Erythroblast (primary cell): ENCODE measurements at regions not wholly inside any gene's neighbourhood (a gene's known extent, or its start where the extent isn't known, plus 50 kb on each side); places are given as distances from the start of the nearest gene placed in this dataset.

Source experiments
- GATA1 ChIP-seq: IDR thresholded peaks from 2 replicates; pipeline ENCODE4 v1.6.1; 2011; ENCODE audit warnings: low read depth, mild to moderate bottlenecking, control low read depth, low read length, moderate library complexity
- POLR2A ChIP-seq: IDR thresholded peaks from 2 replicates; pipeline ENCODE4 v1.6.1; 2011; ENCODE audit warnings: mild to moderate bottlenecking, low read length

GRCh38 chrX:22396408-22396807 is 123.7 kb downstream of the CBLL2 start:
- TF ChIP-seq POLR2A, result no peak
- no peak for TF ChIP-seq GATA1
